HG03139 (cell line): ENCODE measurements at regions not wholly inside any gene's neighbourhood (a gene's known extent, or its start where the extent isn't known, plus 50 kb on each side); places are given as distances from the start of the nearest gene placed in this dataset.

Source experiments
- ATAC-seq: cut with Tn5 transposase; IDR thresholded peaks from one replicate; pipeline ENCODE4 v1.9.1; 2021; ENCODE audit not compliant: unreplicated experiment

- no peak for ATAC-seq
Observed at GRCh38 chr3:29227307-29227706, 53.6 kb upstream of the RBMS3 start.
